ENCODE measurements at regions not wholly inside any gene's neighbourhood (a gene's known extent, or its start where the extent isn't known, plus 50 kb on each side); places are given as distances from the start of the nearest gene placed in this dataset.
"Not testable (repeated sequence)": the region's sequence is repeated elsewhere in the genome, so short reads cannot be mapped to it uniquely, and the experiment has no call there.

- Histone ChIP-seq H3K4me1 (peaks cover 5 to 10% of the 10 kb centered on the region in 2 donors), H3K27ac (no peak overlapping the region), H3K36me3 (no peaks in the 10 kb centered on the region), H3K9me3 (no peaks in the 10 kb centered on the region), H3K27me3 (no peaks in the 10 kb centered on the region), H3K4me3 (no peak overlapping the region)
- intact Hi-C loops (cut with DNase I; ENCODE audit: low total_unique reads), result no loop called here
- in situ Hi-C loops (cut with MboI; ENCODE audit: low sequenced_read_pairs in 4 of 4), result no loop called here
- ATAC-seq (no peak), DNase-seq (no peak)
- no peak for TF ChIP-seq CTCF (IDR thresholded peaks at IDR 0.05 in 4 of 5, conservative IDR thresholded peaks at IDR 0.05 in 1 of 5)
- TF ChIP-seq POLR2A (IDR thresholded peaks at IDR 0.05), result no peak
These were observed 73.4 kb downstream of the FGD2 start for GRCh38 chr6:37078814-37079213.

- in situ Hi-C loops (cut with MboI; ENCODE audit: low sequenced_read_pairs in 4 of 4), result no loop called here
These were observed 75.7 kb downstream of the FGD2 start for GRCh38 chr6:37081042-37081607.

GRCh38 chr6:37082390-37083130, 77.1 kb downstream of the FGD2 start:
- Histone ChIP-seq H3K9me3 (no peaks in the 10 kb centered on the region), H3K4me1 (no peaks in the 10 kb centered on the region), H3K4me3 (no peak overlapping the region), H3K27me3 (no peaks in the 10 kb centered on the region), H3K36me3 (no peaks in the 10 kb centered on the region), H3K27ac (no peak overlapping the region)
- in situ Hi-C loops (cut with MboI; ENCODE audit: low sequenced_read_pairs in 4 of 4) (no loop called here), intact Hi-C loops (cut with DNase I; ENCODE audit: low total_unique reads) (no loop called here)
- DNase-seq, result no peak
- TF ChIP-seq POLR2A (IDR thresholded peaks at IDR 0.05), result no peak
- no peak for TF ChIP-seq CTCF (IDR thresholded peaks at IDR 0.05 in 4 of 5, conservative IDR thresholded peaks at IDR 0.05 in 1 of 5)
- ATAC-seq, result no peak

More at GRCh38 chr6:37081042-37081607, 75.7 kb downstream of the FGD2 start:
- Histone ChIP-seq H3K9me3 (no peaks in the 10 kb centered on the region), H3K4me1 (no peaks in the 10 kb centered on the region), H3K4me3 (no peak overlapping the region), H3K27ac (no peak overlapping the region), H3K27me3 (no peaks in the 10 kb centered on the region), H3K36me3 (no peaks in the 10 kb centered on the region)
- ATAC-seq (no peak), DNase-seq (no peak)
- no peak for TF ChIP-seq POLR2A (IDR thresholded peaks at IDR 0.05)
- TF ChIP-seq CTCF (IDR thresholded peaks at IDR 0.05 in 4 of 5, conservative IDR thresholded peaks at IDR 0.05 in 1 of 5), result no peak
- intact Hi-C loops (cut with DNase I; ENCODE audit: low total_unique reads), result no loop called here

DNA sequence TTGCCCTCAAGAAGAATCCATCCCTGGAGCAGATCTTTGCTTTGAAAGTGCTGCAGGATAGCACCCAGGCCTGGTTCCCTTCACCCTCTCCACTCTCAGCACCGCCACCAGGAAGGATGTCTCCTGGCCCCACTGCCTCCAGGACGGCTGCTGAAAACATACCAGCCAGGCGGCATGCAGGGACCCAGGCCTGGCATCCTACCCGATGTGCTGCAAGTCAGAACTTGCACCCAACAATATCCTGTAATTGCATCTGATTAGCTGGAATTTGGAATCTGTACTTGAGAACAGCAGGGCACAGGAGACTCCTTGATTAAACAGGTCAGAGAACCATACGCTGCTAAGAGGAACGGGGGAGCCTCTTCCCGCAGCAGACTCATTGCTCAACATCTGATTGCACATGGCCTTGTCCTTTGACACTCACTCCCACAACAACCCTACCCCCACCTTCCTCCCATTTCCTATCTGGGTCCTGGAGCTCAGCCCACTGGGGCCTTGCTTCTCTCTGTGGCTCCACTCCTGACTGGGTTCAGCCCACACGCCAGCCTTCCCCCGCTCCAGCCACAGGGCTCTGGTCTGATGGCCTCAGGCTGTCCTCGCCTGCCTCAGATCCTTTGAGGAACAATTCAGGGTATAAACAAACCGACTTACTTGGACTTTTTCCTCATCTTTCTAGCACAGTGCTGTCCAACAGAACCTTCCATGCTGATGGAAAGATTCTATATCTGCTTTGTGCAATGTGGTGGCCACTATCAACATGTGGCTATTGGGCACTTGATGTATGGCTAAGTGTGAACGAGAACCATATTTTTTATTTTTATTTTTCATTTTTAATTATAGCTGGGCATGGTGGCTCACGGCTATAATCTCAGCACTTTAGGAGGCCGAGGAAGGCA, 78.0 kb downstream of the FGD2 start:
- Histone ChIP-seq H3K4me1 (no peaks in the 10 kb centered on the region), H3K27ac (peak overlapping the region in 2 of 4 donors; percentile 4 to 9), H3K36me3 (no peaks in the 10 kb centered on the region), H3K27me3 (no peaks in the 10 kb centered on the region), H3K9me3 (no peaks in the 10 kb centered on the region), H3K4me3 (no peak overlapping the region)
- ATAC-seq (peak; percentile 63 to 86), DNase-seq (peak; percentile 47 to 69)
- intact Hi-C loops (cut with DNase I; ENCODE audit: low total_unique reads), result no loop called here
- in situ Hi-C loops (cut with MboI; ENCODE audit: low sequenced_read_pairs in 4 of 4), result no loop called here
- TF ChIP-seq CTCF (IDR thresholded peaks at IDR 0.05 in 4 of 5, conservative IDR thresholded peaks at IDR 0.05 in 1 of 5) (no peak), POLR2A (IDR thresholded peaks at IDR 0.05) (no peak)

- in situ Hi-C loops (cut with MboI; ENCODE audit: low sequenced_read_pairs in 4 of 4); H3K27me3 ChIP-seq; intact Hi-C loops (cut with DNase I; ENCODE audit: low total_unique reads); H3K27ac ChIP-seq; H3K4me1 ChIP-seq; H3K36me3 ChIP-seq; H3K9me3 ChIP-seq; ATAC-seq; H3K4me3 ChIP-seq; DNase-seq: not testable (repeated sequence)
These were observed 79.2 kb downstream of the FGD2 start for GRCh38 chr6:37084665-37085064.
